HepG2 (cell line): ENCODE measurements at regions not wholly inside any gene's neighbourhood (a gene's known extent, or its start where the extent isn't known, plus 50 kb on each side); places are given as distances from the start of the nearest gene placed in this dataset.
A peak's percentile ranks its signal among the peaks of the same experiment; 100 is the strongest.

Experiments used
- DMAP1 ChIP-seq: IDR thresholded peaks from 2 replicates; pipeline ENCODE4 v1.6.1; 2016
- HNRNPUL1 ChIP-seq: fragments of 200-400 bp; formaldehyde crosslinking; IDR thresholded peaks from 2 replicates; pipeline ENCODE4 v1.6.1; 2017; ENCODE audit warnings: low read depth, mild to moderate bottlenecking, low read length, moderate library complexity
- ISL2 ChIP-seq: sonication (generic); formaldehyde crosslinking; IDR thresholded peaks from 2 replicates; pipeline ENCODE4 v1.5.0; 2020; ENCODE audit warnings: missing genetic modification reagents
- MYC ChIP-seq: sonication (generic); formaldehyde crosslinking; IDR thresholded peaks from 2 replicates; pipeline ENCODE4 v1.9.0; 2021; ENCODE audit warnings: missing genetic modification reagents, borderline replicate concordance
- NCOA1 ChIP-seq: sonication (generic); formaldehyde crosslinking; IDR thresholded peaks from 2 replicates; pipeline ENCODE4 v1.9.0; 2021; ENCODE audit warnings: missing genetic modification reagents
- ZFAT ChIP-seq: sonication (generic); formaldehyde crosslinking; conservative IDR thresholded peaks from 2 replicates; pipeline ENCODE4 v1.8.1; 2023; ENCODE audit warnings: missing genetic modification reagents, inconsistent platforms
- ZFP36L1 ChIP-seq: sonication (generic); formaldehyde crosslinking; IDR thresholded peaks from 2 replicates; pipeline ENCODE4 v1.8.0; 2022; ENCODE audit warnings: mild to moderate bottlenecking, missing genetic modification reagents, moderate library complexity
- ZNF460 ChIP-seq: sonication (generic); formaldehyde crosslinking; IDR thresholded peaks from 2 replicates; pipeline ENCODE4 v1.5.1; 2020; ENCODE audit warnings: missing genetic modification reagents, mild to moderate bottlenecking, borderline replicate concordance
- ZNF616 ChIP-seq: sonication (generic); formaldehyde crosslinking; IDR thresholded peaks from 2 replicates; pipeline ENCODE4 v1.5.0; 2020; ENCODE audit warnings: low read depth, mild to moderate bottlenecking, missing genetic modification reagents
- ZNF788 ChIP-seq: sonication (generic); formaldehyde crosslinking; IDR thresholded peaks from 2 replicates; pipeline ENCODE4 v1.5.0; 2020; ENCODE audit warnings: mild to moderate bottlenecking, missing genetic modification reagents, borderline replicate concordance
- TF ChIP-seq, protein P1 (sequence below): sonication (generic); formaldehyde crosslinking; IDR thresholded peaks from 2 replicates; pipeline ENCODE4 v1.5.1; 2020; ENCODE audit warnings: missing genetic modification reagents, mild to moderate bottlenecking, borderline replicate concordance
- TF ChIP-seq, protein P2 (sequence below): sonication (generic); formaldehyde crosslinking; IDR thresholded peaks from 2 replicates; pipeline ENCODE4 v1.9.0; 2021; ENCODE audit warnings: mild to moderate bottlenecking, missing genetic modification reagents
- TF ChIP-seq, protein P3 (sequence below), 2 experiments: sonication (generic) in 1 of 2; formaldehyde crosslinking in 1 of 2; IDR thresholded peaks; 2 replicates each; pipeline versions ENCODE4 v1.6.1 to v1.9.0; 2014 to 2022; ENCODE audit warnings: antibody characterized with exemption in 1 of 2, borderline replicate concordance in 1 of 2, inconsistent platforms in 1 of 2, low read depth in 1 of 2, missing genetic modification reagents in 1 of 2
- TF ChIP-seq, protein P4 (sequence below): sonication (generic); formaldehyde crosslinking; IDR thresholded peaks from 2 replicates; pipeline ENCODE4 v1.8.0; 2022; ENCODE audit warnings: missing genetic modification reagents, mild to moderate bottlenecking, inconsistent platforms, borderline replicate concordance

DNA sequence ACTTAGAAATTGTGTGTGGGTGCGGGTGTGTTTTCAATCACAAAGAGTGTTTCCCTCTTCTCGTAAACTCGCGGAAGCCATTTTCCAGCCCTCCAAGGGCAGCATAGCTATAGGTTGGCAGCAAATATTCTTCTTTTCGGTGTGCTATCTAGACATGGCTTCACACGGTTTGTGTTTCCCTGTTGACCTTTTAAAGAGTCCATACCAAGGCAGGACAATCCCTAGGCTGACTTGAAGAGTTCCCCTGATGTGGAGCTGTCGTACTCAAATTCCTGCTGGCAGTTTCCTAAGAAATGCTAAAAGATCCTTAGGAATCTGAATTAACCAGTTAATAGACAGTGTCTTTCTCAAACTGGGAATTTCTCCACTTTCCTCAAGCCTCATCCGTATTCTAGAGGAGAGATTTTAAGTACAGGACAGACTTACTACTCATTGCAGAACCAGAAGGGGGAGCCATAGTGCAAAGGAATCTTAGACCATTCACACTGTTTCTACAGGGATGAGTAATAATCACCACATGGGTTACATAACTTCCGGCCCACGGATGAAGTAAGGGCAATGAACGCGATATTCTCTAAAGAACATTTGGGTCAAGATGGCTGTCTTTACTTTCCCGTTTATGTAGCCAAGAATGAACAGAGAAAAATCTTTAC lies 288.6 kb upstream of the ELAC2 start (continued):
- TF ChIP-seq, protein P1, sequence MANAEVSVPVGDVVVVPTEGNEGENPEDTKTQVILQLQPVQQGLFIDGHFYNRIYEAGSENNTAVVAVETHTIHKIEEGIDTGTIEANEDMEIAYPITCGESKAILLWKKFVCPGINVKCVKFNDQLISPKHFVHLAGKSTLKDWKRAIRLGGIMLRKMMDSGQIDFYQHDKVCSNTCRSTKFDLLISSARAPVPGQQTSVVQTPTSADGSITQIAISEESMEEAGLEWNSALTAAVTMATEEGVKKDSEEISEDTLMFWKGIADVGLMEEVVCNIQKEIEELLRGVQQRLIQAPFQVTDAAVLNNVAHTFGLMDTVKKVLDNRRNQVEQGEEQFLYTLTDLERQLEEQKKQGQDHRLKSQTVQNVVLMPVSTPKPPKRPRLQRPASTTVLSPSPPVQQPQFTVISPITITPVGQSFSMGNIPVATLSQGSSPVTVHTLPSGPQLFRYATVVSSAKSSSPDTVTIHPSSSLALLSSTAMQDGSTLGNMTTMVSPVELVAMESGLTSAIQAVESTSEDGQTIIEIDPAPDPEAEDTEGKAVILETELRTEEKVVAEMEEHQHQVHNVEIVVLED: no peak
- no peak for TF ChIP-seq MYC (CRISPR knock-in tag)
- TF ChIP-seq ZFP36L1: no peak
- TF ChIP-seq, protein P2, sequence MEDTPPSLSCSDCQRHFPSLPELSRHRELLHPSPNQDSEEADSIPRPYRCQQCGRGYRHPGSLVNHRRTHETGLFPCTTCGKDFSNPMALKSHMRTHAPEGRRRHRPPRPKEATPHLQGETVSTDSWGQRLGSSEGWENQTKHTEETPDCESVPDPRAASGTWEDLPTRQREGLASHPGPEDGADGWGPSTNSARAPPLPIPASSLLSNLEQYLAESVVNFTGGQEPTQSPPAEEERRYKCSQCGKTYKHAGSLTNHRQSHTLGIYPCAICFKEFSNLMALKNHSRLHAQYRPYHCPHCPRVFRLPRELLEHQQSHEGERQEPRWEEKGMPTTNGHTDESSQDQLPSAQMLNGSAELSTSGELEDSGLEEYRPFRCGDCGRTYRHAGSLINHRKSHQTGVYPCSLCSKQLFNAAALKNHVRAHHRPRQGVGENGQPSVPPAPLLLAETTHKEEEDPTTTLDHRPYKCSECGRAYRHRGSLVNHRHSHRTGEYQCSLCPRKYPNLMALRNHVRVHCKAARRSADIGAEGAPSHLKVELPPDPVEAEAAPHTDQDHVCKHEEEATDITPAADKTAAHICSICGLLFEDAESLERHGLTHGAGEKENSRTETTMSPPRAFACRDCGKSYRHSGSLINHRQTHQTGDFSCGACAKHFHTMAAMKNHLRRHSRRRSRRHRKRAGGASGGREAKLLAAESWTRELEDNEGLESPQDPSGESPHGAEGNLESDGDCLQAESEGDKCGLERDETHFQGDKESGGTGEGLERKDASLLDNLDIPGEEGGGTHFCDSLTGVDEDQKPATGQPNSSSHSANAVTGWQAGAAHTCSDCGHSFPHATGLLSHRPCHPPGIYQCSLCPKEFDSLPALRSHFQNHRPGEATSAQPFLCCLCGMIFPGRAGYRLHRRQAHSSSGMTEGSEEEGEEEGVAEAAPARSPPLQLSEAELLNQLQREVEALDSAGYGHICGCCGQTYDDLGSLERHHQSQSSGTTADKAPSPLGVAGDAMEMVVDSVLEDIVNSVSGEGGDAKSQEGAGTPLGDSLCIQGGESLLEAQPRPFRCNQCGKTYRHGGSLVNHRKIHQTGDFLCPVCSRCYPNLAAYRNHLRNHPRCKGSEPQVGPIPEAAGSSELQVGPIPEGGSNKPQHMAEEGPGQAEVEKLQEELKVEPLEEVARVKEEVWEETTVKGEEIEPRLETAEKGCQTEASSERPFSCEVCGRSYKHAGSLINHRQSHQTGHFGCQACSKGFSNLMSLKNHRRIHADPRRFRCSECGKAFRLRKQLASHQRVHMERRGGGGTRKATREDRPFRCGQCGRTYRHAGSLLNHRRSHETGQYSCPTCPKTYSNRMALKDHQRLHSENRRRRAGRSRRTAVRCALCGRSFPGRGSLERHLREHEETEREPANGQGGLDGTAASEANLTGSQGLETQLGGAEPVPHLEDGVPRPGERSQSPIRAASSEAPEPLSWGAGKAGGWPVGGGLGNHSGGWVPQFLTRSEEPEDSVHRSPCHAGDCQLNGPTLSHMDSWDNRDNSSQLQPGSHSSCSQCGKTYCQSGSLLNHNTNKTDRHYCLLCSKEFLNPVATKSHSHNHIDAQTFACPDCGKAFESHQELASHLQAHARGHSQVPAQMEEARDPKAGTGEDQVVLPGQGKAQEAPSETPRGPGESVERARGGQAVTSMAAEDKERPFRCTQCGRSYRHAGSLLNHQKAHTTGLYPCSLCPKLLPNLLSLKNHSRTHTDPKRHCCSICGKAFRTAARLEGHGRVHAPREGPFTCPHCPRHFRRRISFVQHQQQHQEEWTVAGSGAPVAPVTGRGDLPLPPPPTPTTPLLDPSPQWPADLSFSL (CRISPR knock-in tag): no peak
- TF ChIP-seq NCOA1 (CRISPR knock-in tag): no peak
- TF ChIP-seq, protein P3, sequence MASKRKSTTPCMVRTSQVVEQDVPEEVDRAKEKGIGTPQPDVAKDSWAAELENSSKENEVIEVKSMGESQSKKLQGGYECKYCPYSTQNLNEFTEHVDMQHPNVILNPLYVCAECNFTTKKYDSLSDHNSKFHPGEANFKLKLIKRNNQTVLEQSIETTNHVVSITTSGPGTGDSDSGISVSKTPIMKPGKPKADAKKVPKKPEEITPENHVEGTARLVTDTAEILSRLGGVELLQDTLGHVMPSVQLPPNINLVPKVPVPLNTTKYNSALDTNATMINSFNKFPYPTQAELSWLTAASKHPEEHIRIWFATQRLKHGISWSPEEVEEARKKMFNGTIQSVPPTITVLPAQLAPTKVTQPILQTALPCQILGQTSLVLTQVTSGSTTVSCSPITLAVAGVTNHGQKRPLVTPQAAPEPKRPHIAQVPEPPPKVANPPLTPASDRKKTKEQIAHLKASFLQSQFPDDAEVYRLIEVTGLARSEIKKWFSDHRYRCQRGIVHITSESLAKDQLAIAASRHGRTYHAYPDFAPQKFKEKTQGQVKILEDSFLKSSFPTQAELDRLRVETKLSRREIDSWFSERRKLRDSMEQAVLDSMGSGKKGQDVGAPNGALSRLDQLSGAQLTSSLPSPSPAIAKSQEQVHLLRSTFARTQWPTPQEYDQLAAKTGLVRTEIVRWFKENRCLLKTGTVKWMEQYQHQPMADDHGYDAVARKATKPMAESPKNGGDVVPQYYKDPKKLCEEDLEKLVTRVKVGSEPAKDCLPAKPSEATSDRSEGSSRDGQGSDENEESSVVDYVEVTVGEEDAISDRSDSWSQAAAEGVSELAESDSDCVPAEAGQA (IDR thresholded peaks at IDR 0.05; ENCODE audit: low read depth): no peak
- TF ChIP-seq, protein P3 (CRISPR knock-in tag; IDR thresholded peaks at IDR 0.05; ENCODE audit: borderline replicate concordance): no peak
- TF ChIP-seq DMAP1 (CRISPR knock-in tag): no peak
- TF ChIP-seq ZNF616 (CRISPR knock-in tag): no peak
- TF ChIP-seq ZNF460 (CRISPR knock-in tag): no peak
- TF ChIP-seq ZFAT (CRISPR knock-in tag): no peak
- TF ChIP-seq HNRNPUL1: no peak
- peak; percentile 27; the same call in 1 of the 2 replicates for TF ChIP-seq ISL2
- TF ChIP-seq, protein P4, sequence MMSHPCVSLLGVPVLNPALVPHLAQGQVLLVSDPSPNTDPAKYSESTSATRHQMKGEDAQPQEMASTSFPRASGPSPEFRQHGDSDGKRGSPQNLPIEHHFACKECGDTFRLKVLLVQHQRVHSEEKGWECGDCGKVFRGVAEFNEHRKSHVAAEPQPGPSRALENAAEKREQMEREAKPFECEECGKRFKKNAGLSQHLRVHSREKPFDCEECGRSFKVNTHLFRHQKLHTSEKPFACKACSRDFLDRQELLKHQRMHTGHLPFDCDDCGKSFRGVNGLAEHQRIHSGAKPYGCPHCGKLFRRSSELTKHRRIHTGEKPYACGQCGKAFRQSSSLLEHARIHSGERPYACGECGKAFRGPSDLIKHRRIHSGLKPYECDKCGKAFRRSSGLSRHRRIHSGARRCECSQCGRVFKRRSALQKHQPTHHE (CRISPR knock-in tag): no peak
- TF ChIP-seq ZNF788: no peak
